Body of pancreas (tissue), 4 donors: ENCODE measurements at regions not wholly inside any gene's neighbourhood (a gene's known extent, or its start where the extent isn't known, plus 50 kb on each side); places are given as distances from the start of the nearest gene placed in this dataset.

Experiments used
- CTCF ChIP-seq, 7 experiments: fragments of 450-650 bp in 4 of 7; fragments of 200-600 bp in 3 of 7; sonication (generic) in 3 of 7; IDR thresholded peaks; one replicate each; pipeline ENCODE4 v1.5.1; 2016 to 2019; ENCODE audit warnings: antibody characterized with exemption in 7 of 7
- POLR2A ChIP-seq, 3 donors: fragments of 450-650 bp; IDR thresholded peaks; one replicate each; pipeline ENCODE4 v1.6.1; 2016; ENCODE audit warnings: antibody characterized with exemption in 3 of 3, mild to moderate bottlenecking in 2 of 3

- TF ChIP-seq CTCF (IDR thresholded peaks at IDR 0.05), result no peak
- TF ChIP-seq POLR2A (IDR thresholded peaks at IDR 0.05), result no peak
Measured at GRCh38 chr5:5031665-5032064, 108.5 kb upstream of the ADAMTS16 start.
